ENCODE measurements at regions not wholly inside any gene's neighbourhood (a gene's known extent, or its start where the extent isn't known, plus 50 kb on each side); places are given as distances from the start of the nearest gene placed in this dataset.

GRCh38 chr1:73623946-73624345, 574.0 kb downstream of the LRRIQ3 start:
- no peak for TF ChIP-seq CTCF (IDR thresholded peaks at IDR 0.05)
- no peak for DNase-seq (ENCODE audit: low spot score)
- H3K4me3 ChIP-seq = no peak overlapping the region
- H3K27me3 ChIP-seq = no peaks in the 10 kb centered on the region
- H3K4me1 ChIP-seq = no peaks in the 10 kb centered on the region
- H3K36me3 ChIP-seq = no peaks in the 10 kb centered on the region
- H3K27ac ChIP-seq = no peak overlapping the region
- no peaks in the 10 kb centered on the region for H3K9me3 ChIP-seq

GRCh38 chr1:73617145-73617544, 580.8 kb downstream of the LRRIQ3 start:
- TF ChIP-seq CTCF (IDR thresholded peaks at IDR 0.05) = no peak
- Histone ChIP-seq H3K4me1 (no peaks in the 10 kb centered on the region), H3K36me3 (no peaks in the 10 kb centered on the region), H3K4me3 (no peak overlapping the region), H3K27ac (no peak overlapping the region), H3K9me3 (no peaks in the 10 kb centered on the region), H3K27me3 (no peaks in the 10 kb centered on the region)
- DNase-seq (ENCODE audit: low spot score) = no peak

GRCh38 chr1:73611681-73612080, 586.3 kb downstream of the LRRIQ3 start:
- Histone ChIP-seq H3K27ac (no peak overlapping the region), H3K9me3 (no peaks in the 10 kb centered on the region), H3K4me1 (no peaks in the 10 kb centered on the region), H3K36me3 (no peaks in the 10 kb centered on the region), H3K27me3 (no peaks in the 10 kb centered on the region), H3K4me3 (no peak overlapping the region)
- TF ChIP-seq CTCF (IDR thresholded peaks at IDR 0.05) = no peak
- no peak for DNase-seq (ENCODE audit: low spot score)

- Histone ChIP-seq H3K4me3 (no peak overlapping the region), H3K27me3 (no peaks in the 10 kb centered on the region), H3K36me3 (no peaks in the 10 kb centered on the region), H3K9me3 (no peaks in the 10 kb centered on the region), H3K27ac (no peak overlapping the region), H3K4me1 (no peaks in the 10 kb centered on the region)
- no peak for TF ChIP-seq CTCF (IDR thresholded peaks at IDR 0.05)
- no peak for DNase-seq (ENCODE audit: low spot score)
Measured at GRCh38 chr1:73604739-73605138, 593.2 kb downstream of the LRRIQ3 start.

- no peak for TF ChIP-seq CTCF (IDR thresholded peaks at IDR 0.05)
- Histone ChIP-seq H3K27me3 (no peaks in the 10 kb centered on the region), H3K9me3 (no peaks in the 10 kb centered on the region), H3K27ac (no peak overlapping the region), H3K4me3 (no peak overlapping the region), H3K36me3 (no peaks in the 10 kb centered on the region), H3K4me1 (no peaks in the 10 kb centered on the region)
- no peak for DNase-seq (ENCODE audit: low spot score)
Measured at GRCh38 chr1:73604211-73604610, 593.8 kb downstream of the LRRIQ3 start.

GRCh38 chr1:73593804-73594203, 604.2 kb downstream of the LRRIQ3 start:
- H3K27ac ChIP-seq = no peak overlapping the region
- DNase-seq (ENCODE audit: low spot score) = no peak
- H3K36me3 ChIP-seq = no peaks in the 10 kb centered on the region
- H3K9me3 ChIP-seq = no peaks in the 10 kb centered on the region
- no peak for TF ChIP-seq CTCF (IDR thresholded peaks at IDR 0.05)
- H3K4me1 ChIP-seq = no peaks in the 10 kb centered on the region
- H3K27me3 ChIP-seq = no peaks in the 10 kb centered on the region
- no peak overlapping the region for H3K4me3 ChIP-seq

All from right atrium auricular region (tissue), 2 donors.